ENCODE measurements at regions not wholly inside any gene's neighbourhood (a gene's known extent, or its start where the extent isn't known, plus 50 kb on each side); places are given as distances from the start of the nearest gene placed in this dataset.

DNA sequence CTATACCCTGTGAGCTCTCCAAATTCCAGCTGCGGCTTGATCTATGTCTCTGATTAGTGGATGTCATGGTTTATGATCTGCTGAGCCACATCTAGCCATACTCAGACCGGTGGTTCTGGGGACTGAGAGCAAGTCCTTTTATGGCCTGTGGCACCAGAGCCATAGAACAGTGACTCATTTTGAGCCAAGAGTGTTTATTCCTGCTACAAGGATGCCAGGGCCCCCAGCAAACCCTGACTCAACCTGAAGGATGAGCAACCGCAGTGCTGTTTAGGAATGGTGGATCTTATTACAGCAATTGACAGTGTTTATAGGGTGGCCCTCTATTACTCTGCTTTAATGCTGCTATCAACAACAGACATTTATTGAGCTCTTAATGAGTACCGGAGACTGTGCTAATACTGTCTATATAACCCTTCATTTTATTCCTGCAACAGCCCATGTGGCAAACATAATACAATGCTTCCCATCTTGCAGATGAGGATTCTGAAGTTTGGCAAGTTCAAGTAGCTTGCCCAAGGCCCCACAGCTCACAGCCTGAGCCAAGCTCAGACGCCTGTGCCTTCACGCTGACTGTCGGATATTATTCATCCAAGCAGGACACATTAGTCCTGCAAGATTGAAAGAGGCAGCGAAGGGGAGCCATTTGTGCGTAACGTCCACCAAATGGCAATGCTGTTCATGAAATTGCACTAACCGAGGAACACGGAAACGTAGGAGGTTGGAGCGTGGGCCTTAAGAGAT is 273.6 kb upstream of the PWP1 start:
- DNase-seq = no peak

DNA sequence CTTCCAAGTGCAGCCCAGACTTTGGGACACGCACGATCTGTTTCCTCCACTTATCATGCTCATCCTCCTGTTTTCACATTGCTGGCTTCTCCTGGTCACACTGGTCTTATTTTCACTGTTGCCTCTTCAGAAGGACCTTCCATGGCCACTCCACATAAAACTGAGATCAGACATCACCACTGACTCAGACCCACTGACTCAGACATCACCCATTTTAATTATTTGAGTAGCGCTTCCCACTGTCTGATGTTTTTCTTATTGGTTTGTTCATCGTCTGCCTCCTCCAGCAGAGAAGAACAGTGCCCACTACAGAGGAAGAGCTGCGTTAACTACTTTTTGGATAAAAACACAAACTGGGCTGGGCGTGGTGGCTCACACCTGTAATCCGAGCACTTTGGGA is 270.5 kb upstream of the PWP1 start:
- no peak for DNase-seq

DNA sequence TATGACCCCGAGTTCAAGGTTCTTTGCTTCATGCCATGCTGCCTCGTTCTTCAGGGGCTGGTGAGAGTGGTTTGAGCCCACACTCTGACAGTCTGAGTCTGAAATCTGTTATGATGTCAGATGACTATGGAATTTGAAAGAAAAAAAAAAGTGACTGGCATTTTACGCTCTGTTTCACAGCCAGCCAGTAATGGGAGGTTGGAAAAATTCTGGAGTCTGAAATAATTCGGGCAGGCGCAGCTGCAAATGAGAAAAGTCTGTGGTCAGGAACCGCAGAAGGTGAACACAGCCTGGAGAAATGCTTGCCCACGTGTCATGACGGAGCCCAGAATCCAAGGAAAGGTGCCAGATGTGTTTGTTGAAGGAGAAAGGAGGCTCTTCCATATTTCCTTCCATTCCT is 269.8 kb upstream of the PWP1 start:
- no peak for DNase-seq

DNA sequence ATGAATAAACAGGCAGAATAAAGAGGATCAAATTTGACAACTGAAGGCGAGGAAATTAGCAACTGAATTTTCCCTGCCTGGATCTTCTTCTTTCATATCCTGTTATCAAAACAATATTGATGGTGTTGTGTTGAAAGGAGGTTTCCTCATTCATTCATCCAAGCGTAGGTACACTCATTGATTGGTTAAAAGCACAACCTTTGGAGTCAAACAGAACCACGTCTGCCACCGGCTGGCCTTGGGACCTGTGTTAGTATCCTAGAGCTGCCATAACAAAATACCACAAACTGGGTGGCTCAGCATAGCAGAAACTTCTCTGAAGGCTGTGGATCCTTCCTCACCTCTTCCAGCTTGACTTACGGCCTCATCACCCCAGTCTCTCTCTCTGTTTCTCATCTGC is 268.6 kb upstream of the PWP1 start:
- DNase-seq = no peak

DNA sequence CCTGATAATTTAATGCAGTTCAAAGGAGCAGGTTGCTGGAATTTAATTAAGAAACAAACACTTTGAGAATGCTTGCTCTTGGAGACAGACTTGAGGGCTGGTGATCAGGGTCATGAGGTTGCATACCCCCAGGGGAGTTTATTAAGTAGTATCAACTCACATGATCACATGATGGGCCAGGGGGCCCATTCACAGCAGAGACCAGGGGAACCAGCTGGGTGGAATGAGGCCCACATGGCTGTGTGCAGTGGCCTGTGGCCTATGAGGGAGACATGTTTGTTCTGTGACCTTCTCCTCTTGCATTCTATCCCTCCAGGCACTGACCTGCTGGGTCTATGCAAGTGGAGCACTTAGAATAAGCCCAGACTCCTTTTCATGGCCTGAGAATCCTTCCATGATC is 266.6 kb upstream of the PWP1 start:
- no peak for DNase-seq

DNA sequence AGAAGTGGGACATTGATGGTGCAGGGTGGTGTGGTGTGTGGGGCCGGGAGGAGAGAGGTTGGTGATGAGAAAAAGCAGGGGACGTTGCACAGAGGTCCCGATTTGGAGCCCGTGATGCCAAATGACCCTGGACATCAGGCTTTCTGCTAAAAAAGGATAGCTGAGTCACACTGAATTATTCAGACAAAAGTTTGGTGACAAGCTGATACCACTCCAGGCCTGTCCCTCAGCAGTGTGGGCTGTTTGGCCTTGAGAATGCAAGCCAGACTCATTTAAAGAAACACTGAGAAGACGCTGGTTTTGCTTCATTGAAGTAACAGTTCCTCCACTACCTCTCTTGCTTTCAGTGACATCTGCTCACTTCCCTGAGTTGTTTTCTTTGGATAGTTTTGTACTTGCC is 262.1 kb upstream of the PWP1 start:
- no peak for DNase-seq

DNA sequence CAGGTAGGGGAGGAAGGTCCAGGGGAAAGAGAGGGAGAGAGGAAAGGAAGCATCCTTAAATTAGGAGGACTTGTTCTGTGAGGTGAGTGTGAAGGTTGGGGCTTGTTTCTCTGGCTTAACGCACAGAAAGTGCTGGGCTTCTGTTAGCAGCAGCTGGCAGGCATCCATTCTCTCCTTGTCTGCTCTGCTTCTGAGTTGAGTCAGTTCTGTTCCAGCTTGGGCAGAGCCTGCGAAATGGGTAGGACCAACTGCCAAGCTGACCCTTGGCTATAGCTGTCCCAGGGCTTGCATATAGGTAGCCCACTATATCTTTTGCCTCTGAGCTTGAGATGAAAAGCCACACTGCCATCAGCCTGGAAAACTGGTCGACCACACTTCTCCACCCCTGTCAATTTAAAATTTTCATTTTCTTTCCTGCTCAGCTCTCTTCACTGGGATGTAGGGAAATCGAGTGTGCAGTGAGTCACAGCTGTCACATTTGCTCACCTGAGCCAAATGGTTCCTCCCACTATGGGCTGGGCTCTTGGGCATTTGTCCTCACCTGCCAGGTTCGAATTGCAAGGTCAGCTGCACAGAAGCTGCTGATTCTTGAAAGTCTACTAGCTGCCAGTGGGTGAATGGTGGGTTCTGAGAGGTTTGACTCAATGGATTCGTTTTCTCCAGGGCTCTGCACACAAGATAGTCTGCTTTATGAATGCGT is 256.4 kb upstream of the PWP1 start:
- no peak for DNase-seq

DNA sequence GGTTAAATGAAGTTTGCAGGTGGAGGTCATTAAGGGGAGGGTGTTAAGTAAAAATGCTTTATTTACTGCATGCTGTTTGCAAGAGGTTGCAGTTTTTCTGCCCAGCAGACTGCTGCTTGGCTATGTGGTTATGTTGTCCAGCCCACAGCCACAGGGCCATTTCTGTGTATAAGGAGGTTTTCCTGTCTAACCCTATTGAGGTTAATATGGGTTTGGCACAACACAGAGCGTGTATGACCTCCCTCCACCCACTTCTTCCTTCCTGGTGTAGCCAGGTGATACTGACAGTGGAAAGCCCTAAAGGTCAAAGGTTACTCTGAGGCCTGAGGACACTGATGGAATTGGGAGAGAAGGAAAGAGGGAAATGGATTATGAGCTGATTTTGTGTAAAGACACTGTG is 253.7 kb upstream of the PWP1 start:
- DNase-seq = no peak

DNA sequence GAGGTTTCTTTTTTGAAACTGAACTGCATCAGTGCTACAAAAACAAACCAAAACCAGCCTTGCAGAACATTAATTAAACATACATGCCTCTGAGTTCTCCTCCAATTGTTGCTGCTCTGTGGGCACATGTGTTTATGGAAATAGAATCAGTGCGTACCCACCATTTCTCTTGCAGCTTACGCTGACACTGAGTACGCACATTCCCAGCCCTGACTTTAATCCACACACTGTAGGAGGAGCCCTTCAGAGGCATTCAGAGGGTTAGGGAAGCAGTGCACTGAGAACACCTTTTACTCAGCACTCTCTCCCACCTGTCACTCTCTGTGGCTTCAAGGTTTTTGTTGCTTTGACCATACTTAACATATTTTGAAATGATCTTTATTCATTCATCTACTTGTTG is 250.5 kb upstream of the PWP1 start:
- DNase-seq = no peak

DNA sequence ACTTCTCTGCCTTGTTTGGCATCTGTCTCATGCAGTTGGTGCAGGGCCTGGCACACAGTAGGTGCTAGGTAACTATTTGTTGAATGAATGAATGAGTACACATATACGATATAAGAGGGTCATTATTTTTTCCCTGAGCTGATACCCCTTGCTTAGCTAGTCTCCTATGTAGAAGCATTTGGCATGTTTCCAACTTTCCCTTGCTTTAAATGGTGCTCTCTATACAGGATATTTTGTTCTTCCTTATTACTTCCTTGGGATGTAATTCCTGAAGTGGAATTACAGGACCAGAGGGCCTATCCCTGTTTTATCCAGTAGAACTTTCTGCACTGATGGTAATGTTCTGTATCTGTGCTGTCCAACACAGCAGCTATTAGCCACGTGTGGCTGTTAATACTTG is 250.1 kb upstream of the PWP1 start:
- DNase-seq = no peak

DNA sequence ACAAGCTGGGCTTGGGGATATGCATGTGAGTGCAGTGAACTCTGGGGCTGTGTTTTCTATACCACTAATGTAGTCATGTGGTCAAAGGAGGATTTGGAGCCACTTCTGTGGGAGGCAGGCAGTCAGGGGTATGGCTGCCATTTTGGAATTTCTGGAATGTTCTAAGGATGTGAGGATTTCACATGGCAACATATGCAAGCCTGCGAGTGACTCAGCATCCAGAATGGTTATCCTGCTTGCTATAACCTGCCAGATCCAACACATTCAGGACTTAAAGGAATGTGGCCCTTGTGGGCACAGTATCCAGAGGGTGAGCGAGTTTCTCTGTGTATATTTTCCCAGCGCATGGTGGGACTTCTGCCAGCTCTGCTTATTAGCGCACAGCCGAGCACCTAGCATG is 249.2 kb upstream of the PWP1 start:
- DNase-seq = no peak

DNA sequence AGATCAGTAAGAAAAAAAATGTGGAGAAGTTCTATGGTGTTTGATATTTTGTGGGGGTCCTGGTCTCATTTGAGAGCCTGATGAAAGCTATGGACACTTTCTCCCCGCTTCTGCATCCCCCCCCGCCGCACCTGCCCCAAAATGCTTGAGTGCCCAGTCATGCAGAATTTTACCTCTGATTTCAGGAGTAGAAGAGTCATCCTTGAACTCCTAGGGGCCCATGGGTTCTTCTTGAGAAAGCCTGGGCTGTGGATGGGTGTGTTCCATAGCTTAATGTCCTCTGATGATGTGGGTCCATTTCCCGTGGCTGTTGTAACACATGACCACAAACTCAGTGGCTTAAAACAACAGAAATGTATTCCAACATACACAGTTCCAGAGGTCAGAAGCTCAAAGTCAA is 248.8 kb upstream of the PWP1 start:
- no peak for DNase-seq

DNA sequence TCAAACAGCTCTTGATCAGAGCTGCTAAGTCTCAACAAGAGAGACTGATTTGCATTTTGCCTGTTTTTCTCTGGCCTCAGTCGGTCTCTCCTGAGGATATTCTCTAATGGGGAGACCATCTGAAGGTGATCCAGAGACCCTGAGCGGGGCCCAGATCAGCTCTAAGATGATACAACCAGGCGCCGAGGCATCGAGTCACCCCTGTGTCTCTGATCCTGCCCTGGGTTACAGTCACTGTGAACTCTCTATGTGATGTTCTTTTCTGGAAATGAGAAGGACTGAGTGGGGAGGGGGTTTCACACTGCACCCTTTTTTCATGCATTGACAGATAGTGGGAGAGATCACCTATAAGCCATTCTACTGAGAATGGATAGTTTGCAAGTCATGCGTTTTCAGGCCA is 247.6 kb upstream of the PWP1 start:
- no peak for DNase-seq

DNA sequence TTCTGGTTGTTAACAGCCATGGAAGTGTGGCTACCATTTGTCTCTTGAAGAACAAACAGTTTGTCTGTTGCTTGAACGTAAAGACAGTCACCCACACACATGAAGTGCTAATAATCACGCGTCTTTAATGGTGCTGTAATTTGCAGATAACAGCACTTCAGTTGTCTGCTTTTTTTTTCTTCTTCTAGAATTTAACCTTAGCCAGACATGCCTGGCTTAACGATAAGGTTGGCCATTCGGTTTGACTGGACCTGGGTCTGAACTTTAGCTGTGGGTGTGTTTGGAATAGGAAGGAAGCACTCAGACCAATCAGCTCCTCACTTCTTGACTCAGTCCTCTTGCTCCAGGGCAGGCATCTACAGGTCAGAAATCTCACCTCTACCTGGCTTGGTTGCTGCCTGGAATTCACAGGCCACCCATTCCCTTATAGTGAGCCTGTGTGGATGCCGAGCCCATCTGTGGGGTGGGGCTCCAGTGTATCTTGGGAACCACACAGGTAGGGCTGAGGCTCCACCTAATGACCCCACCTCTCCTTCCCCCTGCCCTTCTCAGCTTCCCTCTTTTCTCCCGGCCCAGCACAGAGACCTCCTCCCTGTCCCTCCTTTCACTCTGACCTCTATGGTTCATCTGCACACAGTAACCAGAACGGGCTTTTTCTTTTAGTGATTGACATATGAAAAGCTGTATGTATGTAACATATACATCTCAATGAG is 246.4 kb upstream of the PWP1 start:
- DNase-seq = no peak

DNA sequence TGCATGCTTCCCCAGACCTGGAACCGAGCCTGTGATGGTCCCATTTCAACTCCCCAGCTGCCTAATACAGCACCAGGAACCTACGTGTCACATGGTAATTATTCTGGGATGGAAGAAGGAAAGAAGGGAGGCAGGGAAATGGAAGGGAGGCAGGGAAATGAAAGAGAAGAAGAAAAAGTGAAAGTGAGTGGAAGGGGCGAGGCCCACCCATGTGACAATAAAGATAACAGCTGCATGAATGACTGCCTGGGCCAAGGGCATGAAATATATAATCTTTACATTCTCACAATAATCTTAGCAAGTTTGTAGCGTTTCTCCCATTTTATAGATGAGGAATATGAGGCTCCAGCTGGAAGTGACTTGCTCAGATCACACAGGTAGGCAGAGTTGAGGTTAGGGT is 245.0 kb upstream of the PWP1 start:
- no peak for DNase-seq

DNA sequence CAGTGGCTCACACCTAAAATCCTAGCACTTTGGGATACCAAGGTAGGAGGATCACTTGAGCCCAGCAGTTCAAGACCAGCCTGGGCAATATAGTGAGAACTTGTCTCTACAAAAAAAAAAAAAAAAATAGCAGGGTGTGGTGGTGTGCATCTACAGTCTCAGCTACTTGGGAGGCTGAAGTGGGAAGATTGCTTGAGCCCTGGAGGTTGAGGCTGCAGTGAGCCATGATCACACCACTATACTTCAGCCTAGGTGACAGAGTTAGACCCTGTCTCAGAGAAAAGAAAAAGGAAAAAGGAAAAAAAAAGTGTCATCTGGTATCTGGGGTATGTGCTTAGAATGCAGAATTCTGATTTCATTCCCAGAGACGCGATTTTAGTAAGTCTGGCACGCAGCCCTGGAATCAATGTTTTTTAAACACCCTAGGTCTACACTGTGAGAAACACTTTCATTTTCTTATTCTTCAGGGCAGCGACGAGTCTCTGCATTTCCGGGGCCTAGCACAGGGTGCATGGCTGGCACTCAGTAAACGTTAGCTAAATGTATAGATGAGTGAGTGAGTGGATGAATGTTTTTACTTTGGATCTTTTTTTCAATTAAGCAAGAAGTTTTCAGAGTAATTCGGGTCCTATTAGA is 243.8 kb upstream of the PWP1 start:
- peak in 1 of 2 donors; percentile 25 for DNase-seq

DNA sequence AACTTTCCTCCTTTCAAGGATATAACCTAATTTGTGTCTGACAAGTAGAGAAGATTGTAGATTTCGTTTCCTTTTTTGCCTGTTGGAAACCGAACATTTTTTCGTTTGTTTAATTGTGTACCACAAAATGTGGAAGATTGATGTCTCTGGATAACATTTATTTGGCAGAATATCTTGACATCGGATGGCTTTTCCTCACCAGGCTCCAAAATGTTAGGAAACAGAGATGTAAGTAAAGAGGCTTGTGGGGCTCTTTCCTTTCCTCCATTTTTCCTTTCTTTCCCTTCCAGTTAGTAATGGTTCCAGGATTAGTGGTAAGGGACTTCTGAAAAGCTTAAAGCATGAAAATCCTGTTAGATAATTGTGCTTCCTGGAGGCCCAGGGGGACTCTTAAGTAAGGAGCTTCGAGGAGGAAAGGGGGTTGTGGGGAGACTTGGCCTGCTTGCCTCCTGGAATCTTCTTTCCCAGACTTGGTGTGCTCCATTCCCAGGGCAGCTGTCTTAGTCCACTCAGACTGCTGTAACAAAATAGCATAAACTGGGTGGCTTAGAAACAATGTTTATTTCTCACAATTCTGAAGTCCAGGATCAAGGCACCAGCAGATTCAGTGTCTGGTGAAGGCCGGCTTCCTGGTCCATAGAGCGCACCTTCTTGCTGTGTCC is 243.1 kb upstream of the PWP1 start:
- DNase-seq = no peak

DNA sequence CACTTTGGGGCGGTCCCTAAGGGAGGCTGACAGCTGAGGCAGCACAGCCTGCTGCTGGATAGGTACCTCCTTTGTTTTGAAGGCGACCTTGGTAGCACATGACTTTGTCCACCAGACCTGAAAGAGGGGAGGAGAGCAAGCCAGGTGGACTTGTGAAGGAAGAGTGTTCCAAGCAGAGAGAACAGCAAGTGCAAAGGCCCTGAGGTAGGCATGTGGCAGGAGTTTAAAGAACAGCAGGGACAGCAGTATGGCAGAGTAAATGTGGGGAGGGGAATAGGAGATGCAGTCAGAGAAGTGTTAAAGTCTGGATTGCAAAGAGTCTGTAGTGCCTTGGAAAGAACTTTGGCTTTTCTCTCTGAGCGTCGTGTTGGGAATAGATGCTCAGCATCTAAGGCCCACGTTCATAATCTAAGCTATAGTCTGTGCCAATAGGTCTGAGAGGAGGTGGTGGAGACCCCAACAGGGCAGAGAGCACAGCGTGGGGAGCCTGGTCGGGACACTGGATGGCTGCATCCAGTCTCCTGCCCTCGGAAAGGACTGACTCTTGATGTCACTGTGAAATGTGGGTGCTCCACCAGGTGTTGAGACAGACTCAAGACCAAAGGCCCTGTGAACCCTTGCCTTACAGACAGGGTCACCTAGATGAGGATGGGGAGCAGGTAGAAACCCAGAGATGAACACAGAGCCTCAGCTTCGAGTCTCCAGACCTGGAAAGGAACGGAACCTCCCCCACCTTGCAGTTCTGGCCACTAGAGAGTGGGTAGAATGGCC is 242.1 kb upstream of the PWP1 start:
- DNase-seq = no peak

DNA sequence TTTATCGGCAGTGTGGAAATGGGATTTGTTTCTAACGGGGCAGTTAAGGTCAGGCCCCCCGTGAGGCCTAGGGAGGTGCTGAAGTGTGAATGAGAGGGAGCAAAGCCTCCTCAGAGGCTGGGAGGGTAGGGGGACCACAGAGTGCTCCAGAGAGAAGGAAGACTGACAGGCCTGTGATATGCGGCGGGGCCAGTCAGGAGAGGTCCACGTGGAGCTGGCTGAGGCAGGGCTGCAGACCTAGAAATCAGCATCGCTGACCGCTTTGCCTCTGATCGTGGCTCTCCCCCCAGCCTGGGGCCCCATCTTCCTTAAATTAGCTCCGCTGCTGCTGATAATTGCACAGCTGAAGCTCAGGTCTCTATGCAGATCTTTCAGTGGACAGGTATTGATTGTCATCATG is 240.8 kb upstream of the PWP1 start:
- no peak for DNase-seq

DNA sequence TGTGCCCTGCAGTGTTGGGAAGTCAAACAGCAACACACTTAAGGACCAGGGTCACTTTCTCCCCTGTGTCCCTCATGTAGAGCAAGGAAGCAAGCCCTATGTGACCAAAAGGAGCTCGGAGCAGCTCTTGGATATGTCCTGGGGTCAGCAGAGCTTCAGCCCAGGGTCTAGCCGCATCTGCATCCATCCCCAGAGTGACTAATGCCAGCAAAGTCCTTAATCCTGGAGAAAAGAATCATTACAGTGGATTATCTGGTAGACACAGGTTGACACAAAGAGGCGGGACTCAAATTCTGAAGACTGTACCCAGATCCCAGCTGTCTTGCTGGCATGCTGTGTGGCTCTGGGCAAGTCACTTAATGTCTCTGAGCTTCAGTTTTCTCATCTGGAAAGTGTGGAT is 239.1 kb upstream of the PWP1 start:
- no peak for DNase-seq

DNA sequence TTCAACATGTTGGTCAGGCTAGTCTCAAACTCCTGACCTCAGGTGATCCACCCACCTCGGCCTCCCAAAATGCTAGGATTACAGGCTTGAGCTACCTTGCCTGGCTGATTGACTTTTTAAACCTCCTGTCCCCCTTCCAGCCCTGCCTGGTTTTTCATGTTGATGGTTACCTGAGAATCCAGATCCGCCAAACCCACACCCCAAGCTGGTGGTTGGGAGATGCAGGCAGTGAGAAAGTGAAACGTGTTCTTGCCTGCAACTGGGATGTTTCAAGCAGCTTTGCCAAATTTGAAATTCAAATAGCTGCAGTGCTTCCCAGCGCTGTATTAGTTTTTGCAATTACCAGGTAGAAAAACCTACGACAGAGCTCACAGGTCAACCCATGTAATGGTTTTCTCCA is 238.3 kb upstream of the PWP1 start:
- DNase-seq = no peak

DNA sequence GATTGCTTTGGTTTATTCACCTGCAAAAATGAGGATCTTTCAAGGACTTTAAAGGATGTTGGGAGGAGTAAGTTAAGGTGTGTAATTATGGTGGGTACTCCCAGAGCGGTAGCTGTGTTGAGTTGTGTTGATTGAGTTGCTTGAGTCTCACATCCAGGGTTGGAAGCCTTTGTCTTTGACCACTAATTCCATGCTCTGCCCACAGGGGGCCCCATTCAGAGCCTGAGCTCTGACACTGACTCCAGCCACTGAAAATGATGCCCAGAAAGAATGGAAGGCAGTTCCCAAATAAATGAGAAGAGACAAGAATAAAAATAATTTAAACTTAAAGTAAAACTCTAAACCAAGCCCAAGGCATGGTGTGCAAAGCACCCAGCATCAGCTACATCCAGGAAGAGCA is 237.4 kb upstream of the PWP1 start:
- DNase-seq = no peak
